GM21717 (cell line): ENCODE measurements at regions not wholly inside any gene's neighbourhood (a gene's known extent, or its start where the extent isn't known, plus 50 kb on each side); places are given as distances from the start of the nearest gene placed in this dataset.
"Not testable (repeated sequence)": the region's sequence is repeated elsewhere in the genome, so short reads cannot be mapped to it uniquely, and the experiment has no call there.

Experiments
- ATAC-seq: cut with Tn5 transposase; IDR thresholded peaks from one replicate; pipeline ENCODE4 v1.9.1; 2021; ENCODE audit warnings: mild to moderate bottlenecking, moderate library complexity; ENCODE audit not compliant: unreplicated experiment

DNA sequence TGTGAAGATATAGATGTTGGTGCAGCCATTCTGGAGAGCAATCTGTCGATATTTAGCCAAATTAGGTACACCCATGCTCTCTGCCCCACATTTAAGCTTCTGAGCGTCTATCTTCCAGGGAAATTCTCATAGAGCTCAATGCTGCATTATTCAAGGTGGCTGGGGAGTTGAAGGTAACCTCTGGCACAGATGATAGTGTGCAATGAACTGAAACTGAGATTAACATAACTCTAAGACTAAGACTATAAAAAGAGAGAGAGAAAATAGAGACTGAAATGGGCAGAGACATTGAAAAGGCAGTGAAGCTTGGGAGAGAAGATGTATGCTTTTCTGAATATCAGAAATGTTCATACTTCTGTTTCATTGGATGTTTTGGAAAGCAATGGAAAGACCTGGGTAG is 1197.0 kb upstream of the AUTS2 start:
- ATAC-seq: no peak

DNA sequence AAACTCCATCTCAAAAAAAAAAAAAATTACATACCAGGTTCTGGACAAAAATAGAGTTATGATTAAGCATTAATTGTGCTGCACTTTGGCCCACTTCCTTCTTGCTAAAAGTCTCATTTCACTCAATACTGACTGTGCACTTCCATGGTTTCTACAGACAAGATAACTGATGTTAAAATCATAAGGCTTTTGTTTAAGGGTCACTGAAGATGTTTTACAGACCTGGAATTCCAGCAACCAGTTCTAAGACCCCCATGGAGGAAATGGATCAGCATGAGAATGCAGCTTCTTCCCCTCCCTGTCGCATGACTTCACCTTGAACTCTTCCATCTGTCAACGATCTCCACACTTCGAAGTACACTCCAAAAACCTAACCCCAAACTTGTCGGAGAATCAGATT is 1191.8 kb upstream of the AUTS2 start:
- no peak for ATAC-seq

- ATAC-seq: no peak
These were observed 1190.8 kb upstream of the AUTS2 start for GRCh38 chr7:68407460-68407859.

- ATAC-seq: no peak
These were observed 1189.4 kb upstream of the AUTS2 start for GRCh38 chr7:68408873-68409272.

- no peak for ATAC-seq
These were observed 1188.4 kb upstream of the AUTS2 start for GRCh38 chr7:68409851-68410250.

DNA sequence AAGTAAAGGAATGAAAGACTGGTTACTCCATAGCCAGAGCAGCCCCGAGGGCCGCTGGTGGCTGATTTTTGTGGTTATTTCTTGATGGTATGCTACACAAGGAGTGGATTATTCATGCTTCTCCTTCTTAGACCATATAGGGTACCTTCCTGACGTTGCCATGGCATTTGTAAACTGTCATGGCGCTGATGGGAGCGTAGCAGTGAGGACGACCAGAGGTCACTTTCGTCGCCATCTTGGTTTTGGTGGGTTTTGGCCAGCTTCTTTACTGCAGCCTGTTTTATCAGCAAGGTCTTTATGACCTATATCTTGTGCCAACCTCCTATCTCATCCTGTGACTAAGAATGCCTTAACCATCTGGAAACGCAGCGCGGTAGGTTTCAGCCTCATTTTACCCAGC is 1187.6 kb upstream of the AUTS2 start:
- not testable (repeated sequence) for ATAC-seq

- ATAC-seq: no peak
These were observed 1186.5 kb upstream of the AUTS2 start for GRCh38 chr7:68411742-68412141.

GRCh38 chr7:68414631-68415425 is 1183.4 kb upstream of the AUTS2 start:
- ATAC-seq: no peak

DNA sequence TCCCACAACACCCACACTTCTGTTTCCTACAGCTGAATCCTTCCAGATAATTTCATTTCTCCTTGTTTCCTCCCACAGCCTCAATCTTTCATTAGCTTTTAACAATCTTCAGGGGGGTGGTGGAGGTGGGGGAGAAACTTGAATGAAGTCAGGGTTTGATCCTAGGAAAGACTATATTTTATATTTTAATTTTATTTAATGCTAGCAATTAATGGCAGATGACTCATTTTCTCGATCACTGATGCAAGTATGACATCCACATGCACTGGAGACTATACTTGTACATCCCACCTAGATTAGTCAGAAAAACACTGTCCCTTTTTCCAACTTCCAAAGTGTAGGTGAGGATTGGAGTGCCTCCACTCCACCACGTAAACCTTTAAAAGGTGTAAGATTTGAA is 1181.3 kb upstream of the AUTS2 start:
- no peak for ATAC-seq

GRCh38 chr7:68417659-68418058 is 1180.6 kb upstream of the AUTS2 start:
- ATAC-seq: no peak

GRCh38 chr7:68420342-68421192 is 1177.7 kb upstream of the AUTS2 start:
- ATAC-seq: no peak

DNA sequence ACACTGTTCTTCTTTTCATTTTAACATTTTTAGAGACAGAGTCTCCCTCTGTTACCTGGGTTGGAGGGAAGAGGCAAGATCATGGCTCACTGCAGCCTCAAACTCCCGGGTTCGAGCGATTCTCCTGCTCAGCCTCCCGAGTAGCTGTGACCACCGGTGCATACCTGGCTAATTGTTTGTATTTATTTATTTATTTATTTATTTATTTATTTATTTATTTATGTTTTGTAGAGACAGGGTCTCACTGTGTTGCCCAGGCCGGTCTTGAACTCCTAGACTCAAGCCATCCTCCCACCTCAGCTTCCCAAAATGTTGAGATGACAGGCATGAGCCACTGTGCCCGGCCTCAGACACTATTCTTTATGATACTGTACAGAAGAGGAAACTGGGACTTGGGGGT is 1176.6 kb upstream of the AUTS2 start:
- ATAC-seq: no peak

DNA sequence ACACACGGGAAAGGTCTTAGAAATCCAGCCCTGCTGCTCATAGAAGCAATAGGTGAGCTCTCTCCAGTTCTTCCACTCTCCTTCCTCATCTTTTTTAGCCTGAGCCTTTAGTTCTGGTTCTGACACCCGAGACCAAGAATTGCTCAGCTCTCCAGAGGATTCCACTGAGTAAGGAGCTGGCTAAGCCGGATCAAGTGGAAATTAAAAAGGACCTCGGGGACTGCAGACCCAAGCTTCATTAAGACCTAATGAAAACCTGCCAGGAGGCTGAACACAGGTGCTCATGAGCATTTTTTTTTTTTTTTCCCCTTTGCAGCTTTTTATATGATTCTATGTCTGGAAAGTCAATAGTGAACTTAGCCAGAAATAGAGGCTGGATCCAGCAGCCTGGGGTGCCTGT is 1176.0 kb upstream of the AUTS2 start:
- ATAC-seq: no peak

- ATAC-seq: no peak
These were observed 1174.9 kb upstream of the AUTS2 start for GRCh38 chr7:68423356-68423755.

DNA sequence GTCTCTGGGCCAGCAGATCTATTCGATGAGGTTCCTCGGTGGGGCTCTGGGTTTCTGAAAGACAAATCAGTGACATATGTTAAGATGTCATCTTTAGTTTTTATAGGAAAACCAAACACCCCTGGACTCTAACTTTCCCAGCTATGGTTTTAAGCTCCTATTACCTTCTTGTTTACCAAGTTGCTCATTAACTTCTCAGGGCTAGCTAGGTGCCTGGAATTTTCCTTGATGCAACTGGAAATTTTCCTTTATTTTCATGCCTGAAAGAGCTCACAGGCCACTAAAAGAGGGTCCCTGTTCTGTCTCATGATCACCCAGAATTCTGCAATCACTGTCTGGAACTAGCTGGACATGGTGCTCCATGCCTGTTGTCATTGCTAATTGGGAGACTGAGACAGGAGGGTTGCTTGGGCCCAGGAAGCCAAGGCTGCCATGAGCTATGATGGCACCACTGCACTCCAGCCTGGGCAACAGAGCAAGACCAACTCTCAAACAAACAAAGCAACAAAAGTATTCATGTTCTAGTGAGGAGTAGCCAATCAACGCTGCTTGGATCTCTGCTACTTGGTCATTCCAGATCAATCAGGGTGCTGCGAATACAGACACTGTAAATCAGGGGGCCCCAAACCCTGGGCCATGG is 1173.5 kb upstream of the AUTS2 start:
- no peak for ATAC-seq

DNA sequence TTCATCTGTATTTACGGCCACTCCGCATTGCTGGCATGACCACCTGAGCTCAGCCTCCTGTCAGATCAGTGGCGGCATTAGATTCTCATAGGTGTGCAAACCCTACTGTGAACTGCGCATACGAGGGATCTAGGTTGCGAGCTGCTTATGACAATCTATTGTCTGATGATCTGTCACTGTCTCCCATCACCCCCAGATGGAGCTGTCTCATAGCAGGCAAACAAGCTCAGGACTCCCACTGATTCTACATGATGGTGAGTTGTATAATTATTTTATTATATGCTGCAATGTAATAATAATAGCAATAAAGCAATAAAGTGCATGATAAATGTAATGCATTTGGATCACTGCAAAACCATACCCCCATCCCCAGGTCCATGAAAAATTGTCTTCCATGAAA is 1172.9 kb upstream of the AUTS2 start:
- ATAC-seq: no peak

DNA sequence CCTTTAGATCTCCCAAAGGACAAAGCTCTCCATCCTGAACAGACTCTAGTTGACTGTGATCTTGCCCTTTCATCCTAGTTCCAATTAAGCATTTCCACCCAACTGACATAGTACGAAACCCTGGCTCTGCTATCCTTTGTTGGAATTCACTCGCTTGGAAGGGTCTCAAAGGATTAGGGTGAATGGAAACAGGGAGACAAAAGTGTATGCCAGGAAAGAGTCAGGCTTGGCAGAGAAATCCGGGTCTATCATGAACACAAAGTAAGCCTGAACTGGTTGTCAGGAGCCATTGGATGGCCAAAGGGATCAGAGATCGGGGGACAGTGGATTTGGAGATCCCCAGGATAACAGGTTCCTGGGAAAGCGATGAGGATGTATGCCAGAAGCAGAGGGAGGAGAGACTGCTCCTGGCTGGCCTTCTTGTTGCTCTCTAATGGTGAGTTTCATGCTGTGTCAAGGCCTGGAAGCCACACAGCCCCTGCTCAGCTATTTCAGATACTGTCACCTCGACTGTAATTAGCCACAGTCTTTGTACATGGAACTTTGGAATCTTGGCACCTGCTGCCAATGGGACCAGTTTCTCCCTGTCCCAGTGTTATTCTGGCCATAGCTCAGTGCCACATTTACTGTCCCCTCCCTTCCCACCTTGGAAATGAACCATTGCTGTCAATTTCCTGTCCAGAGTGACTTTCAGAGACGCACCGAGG is 1168.7 kb upstream of the AUTS2 start:
- ATAC-seq: no peak

- no peak for ATAC-seq
These were observed 1165.7 kb upstream of the AUTS2 start for GRCh38 chr7:68432585-68432984.

- ATAC-seq: no peak
These were observed 1164.7 kb upstream of the AUTS2 start for GRCh38 chr7:68433462-68434070.

GRCh38 chr7:68434857-68435256 is 1163.4 kb upstream of the AUTS2 start:
- ATAC-seq: no peak

- ATAC-seq: no peak
These were observed 1160.3 kb upstream of the AUTS2 start for GRCh38 chr7:68438016-68438415.
